ENCODE measurements at regions not wholly inside any gene's neighbourhood (a gene's known extent, or its start where the extent isn't known, plus 50 kb on each side); places are given as distances from the start of the nearest gene placed in this dataset.

DNA sequence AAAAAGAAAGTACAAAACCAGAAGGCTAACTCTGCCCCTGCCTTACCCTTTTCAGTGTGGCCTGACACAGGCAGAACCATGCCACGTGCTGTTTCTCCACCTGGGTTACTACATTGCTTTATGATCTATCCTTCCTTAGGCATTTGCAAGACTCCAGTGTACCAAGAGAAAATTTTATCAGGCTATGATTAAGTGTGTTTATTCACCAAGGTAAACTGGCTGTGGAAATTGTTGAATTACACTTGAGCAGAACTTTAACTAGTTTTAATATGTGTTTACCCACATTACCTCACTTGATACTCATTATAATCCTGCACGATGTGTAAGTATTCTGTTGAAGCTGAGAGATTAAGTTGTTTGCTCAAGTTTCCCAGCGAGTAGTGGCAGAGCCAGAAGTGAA, 129.7 kb upstream of the MYOCD start:
- TF ChIP-seq RCOR1 (IDR thresholded peaks at IDR 0.05; ENCODE audit: low read length) (no peak), SIN3A (IDR thresholded peaks at IDR 0.05; ENCODE audit: borderline replicate concordance, low read depth, low read length) (no peak), GABPA (IDR thresholded peaks at IDR 0.05; ENCODE audit: low read depth) (no peak), TEAD4 (IDR thresholded peaks at IDR 0.05; ENCODE audit: borderline replicate concordance, insufficient read depth) (no peak), YY1 (IDR thresholded peaks at IDR 0.05; ENCODE audit: low read depth) (no peak)
- TF ChIP-seq, protein P1, sequence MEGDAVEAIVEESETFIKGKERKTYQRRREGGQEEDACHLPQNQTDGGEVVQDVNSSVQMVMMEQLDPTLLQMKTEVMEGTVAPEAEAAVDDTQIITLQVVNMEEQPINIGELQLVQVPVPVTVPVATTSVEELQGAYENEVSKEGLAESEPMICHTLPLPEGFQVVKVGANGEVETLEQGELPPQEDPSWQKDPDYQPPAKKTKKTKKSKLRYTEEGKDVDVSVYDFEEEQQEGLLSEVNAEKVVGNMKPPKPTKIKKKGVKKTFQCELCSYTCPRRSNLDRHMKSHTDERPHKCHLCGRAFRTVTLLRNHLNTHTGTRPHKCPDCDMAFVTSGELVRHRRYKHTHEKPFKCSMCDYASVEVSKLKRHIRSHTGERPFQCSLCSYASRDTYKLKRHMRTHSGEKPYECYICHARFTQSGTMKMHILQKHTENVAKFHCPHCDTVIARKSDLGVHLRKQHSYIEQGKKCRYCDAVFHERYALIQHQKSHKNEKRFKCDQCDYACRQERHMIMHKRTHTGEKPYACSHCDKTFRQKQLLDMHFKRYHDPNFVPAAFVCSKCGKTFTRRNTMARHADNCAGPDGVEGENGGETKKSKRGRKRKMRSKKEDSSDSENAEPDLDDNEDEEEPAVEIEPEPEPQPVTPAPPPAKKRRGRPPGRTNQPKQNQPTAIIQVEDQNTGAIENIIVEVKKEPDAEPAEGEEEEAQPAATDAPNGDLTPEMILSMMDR (IDR thresholded peaks at IDR 0.05) = no peak
- TF ChIP-seq, protein P2, sequence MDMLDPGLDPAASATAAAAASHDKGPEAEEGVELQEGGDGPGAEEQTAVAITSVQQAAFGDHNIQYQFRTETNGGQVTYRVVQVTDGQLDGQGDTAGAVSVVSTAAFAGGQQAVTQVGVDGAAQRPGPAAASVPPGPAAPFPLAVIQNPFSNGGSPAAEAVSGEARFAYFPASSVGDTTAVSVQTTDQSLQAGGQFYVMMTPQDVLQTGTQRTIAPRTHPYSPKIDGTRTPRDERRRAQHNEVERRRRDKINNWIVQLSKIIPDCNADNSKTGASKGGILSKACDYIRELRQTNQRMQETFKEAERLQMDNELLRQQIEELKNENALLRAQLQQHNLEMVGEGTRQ (IDR thresholded peaks at IDR 0.05; ENCODE audit: borderline replicate concordance, low read depth, low read length) = no peak
- TF ChIP-seq, protein P3, sequence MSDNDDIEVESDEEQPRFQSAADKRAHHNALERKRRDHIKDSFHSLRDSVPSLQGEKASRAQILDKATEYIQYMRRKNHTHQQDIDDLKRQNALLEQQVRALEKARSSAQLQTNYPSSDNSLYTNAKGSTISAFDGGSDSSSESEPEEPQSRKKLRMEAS (IDR thresholded peaks at IDR 0.05; ENCODE audit: low read depth) = no peak

All from SK-N-SH (cell line).